ENCODE measurements at regions not wholly inside any gene's neighbourhood (a gene's known extent, or its start where the extent isn't known, plus 50 kb on each side); places are given as distances from the start of the nearest gene placed in this dataset.

GRCh38 chr4:79015411-79015810 is 76.2 kb upstream of the PAQR3 start:
- TF ChIP-seq CREB1 (IDR thresholded peaks at IDR 0.05; ENCODE audit: low read depth): no peak
- TF ChIP-seq USF1 (IDR thresholded peaks at IDR 0.05): no peak
- no peak for TF ChIP-seq RAD21 (IDR thresholded peaks at IDR 0.05; ENCODE audit: low read depth)
- no peak for TF ChIP-seq TAF1 (IDR thresholded peaks at IDR 0.05; ENCODE audit: low read depth)
- TF ChIP-seq, protein P1, sequence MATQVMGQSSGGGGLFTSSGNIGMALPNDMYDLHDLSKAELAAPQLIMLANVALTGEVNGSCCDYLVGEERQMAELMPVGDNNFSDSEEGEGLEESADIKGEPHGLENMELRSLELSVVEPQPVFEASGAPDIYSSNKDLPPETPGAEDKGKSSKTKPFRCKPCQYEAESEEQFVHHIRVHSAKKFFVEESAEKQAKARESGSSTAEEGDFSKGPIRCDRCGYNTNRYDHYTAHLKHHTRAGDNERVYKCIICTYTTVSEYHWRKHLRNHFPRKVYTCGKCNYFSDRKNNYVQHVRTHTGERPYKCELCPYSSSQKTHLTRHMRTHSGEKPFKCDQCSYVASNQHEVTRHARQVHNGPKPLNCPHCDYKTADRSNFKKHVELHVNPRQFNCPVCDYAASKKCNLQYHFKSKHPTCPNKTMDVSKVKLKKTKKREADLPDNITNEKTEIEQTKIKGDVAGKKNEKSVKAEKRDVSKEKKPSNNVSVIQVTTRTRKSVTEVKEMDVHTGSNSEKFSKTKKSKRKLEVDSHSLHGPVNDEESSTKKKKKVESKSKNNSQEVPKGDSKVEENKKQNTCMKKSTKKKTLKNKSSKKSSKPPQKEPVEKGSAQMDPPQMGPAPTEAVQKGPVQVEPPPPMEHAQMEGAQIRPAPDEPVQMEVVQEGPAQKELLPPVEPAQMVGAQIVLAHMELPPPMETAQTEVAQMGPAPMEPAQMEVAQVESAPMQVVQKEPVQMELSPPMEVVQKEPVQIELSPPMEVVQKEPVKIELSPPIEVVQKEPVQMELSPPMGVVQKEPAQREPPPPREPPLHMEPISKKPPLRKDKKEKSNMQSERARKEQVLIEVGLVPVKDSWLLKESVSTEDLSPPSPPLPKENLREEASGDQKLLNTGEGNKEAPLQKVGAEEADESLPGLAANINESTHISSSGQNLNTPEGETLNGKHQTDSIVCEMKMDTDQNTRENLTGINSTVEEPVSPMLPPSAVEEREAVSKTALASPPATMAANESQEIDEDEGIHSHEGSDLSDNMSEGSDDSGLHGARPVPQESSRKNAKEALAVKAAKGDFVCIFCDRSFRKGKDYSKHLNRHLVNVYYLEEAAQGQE (IDR thresholded peaks at IDR 0.05; ENCODE audit: low read depth): no peak
- no peak for TF ChIP-seq ZBTB7A (IDR thresholded peaks at IDR 0.05; ENCODE audit: low read depth)
- no peak for TF ChIP-seq TEAD4 (IDR thresholded peaks at IDR 0.05)

Measured in Ishikawa (cell line).